Panc1 (cell line): ENCODE measurements at regions not wholly inside any gene's neighbourhood (a gene's known extent, or its start where the extent isn't known, plus 50 kb on each side); places are given as distances from the start of the nearest gene placed in this dataset.

Source experiments
- CTCF ChIP-seq: fragments of 450-650 bp; IDR thresholded peaks from 2 replicates; pipeline ENCODE4 v1.5.1; 2017; ENCODE audit warnings: mild to moderate bottlenecking
- POLR2AphosphoS5 ChIP-seq: IDR thresholded peaks from 2 replicates; pipeline ENCODE4 v1.6.1; 2012; ENCODE audit warnings: mild to moderate bottlenecking, low read depth, low read length, moderate library complexity

- TF ChIP-seq POLR2AphosphoS5 (no peak), CTCF (no peak)
These were observed 252.2 kb upstream of the TOX3 start for GRCh38 chr16:52799149-52799548.
